GM18517 (cell line): ENCODE measurements at regions not wholly inside any gene's neighbourhood (a gene's known extent, or its start where the extent isn't known, plus 50 kb on each side); places are given as distances from the start of the nearest gene placed in this dataset.

Experiments
- ATAC-seq: cut with Tn5 transposase; IDR thresholded peaks from one replicate; pipeline ENCODE4 v1.9.1; 2021; ENCODE audit warnings: mild to moderate bottlenecking, moderate library complexity; ENCODE audit not compliant: unreplicated experiment

GRCh38 chr7:159269745-159270144 lies 125.1 kb upstream of the VIPR2 start:
- ATAC-seq = no peak

- ATAC-seq = no peak
These were observed 118.8 kb upstream of the VIPR2 start for GRCh38 chr7:159263430-159263829.

- no peak for ATAC-seq
These were observed 109.0 kb upstream of the VIPR2 start for GRCh38 chr7:159253657-159254056.

DNA sequence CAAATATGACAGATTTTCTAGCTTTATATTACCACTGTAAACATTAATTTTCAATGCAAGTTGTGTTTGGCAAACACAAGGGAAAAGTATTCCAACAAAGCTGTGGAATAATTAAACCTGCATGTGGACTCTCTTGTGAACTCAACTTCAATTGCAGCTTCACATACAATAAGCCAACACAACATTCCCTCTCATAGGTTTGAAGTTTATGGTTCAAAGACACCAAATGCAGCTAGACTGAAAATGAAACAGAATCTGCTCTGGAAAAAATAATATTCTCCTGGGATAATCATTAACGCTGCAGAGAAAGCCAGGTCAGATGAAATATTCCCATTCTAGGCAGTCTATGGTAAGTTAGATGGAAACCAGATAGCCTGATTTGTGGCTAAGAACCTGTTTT lies 105.8 kb upstream of the VIPR2 start:
- ATAC-seq = no peak

DNA sequence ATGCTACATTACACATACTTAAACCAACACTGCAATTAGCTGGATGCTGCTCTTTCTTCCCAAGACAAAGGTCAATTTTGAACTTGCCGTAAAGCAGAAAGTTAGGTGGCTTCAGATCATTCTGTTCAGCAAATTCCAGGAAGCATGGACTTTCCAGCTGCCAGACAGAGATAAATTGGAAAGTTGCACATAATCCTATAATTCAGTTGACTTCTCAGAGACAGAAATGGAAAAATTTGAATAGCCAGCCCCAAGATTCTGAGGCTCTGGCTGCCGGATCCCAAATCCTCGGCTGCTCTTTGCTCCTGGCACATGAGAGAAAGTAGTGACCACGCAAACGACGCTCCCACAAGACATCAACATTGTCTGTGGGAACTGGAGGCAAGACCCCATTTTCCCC lies 105.0 kb upstream of the VIPR2 start:
- ATAC-seq = no peak

DNA sequence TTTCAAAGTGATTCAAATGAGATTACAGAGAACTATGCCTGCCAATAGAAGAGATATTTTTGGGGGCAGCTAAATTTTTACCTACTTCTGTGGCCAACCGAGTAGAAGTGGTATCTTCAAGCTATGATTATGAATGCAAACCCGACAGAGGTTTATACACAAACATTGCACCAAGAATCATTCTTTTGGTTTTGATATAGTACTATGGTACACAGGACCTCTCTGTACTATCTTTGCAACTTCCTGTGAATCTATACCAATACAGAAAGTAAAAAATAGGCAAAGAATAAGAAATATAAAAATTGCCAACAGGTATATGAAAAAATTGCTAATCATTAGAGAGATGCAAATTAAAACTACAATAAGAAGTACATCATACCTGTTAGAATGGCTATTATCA lies 103.2 kb upstream of the VIPR2 start:
- no peak for ATAC-seq

GRCh38 chr7:159246702-159247480 lies 102.2 kb upstream of the VIPR2 start:
- ATAC-seq = no peak

DNA sequence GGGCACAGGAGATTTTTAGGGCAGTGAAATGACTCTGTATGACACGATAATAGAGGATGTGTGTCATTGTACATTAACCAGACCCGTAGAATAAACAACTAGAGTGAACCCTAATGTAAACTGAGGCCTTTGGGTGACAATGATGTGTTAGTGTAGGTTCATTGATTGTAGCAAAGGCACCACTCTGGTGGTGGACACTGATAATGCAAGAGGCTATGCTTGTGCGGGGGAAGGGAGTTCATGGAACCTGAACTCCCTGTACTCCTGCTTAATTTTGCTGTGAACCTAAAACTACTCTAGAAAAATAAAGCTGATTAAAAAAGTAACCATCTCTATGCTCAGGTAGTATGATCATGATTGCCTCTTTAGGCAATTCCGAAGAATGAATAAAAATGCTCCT lies 96.3 kb upstream of the VIPR2 start:
- no peak for ATAC-seq

DNA sequence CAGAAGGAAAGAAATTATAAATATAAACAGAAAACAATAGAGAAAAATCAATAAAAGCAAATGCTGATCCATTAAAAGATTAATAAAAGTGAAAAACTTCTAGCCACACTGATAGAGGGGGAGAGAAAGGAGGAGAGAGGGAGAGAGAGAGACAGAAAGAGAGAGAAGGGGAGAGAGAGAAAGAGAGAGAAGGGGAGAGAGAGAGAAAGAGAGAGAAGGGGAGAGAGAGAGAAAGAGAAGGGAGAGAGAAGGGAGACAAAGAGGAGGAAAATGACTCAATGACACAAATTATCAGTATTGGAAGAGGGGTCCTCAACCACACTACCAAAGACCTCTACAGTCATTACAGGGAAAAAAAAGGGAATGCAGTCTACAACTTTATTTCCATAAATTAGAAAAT lies 94.4 kb upstream of the VIPR2 start:
- ATAC-seq = no peak

GRCh38 chr7:159238541-159238940 lies 93.9 kb upstream of the VIPR2 start:
- no peak for ATAC-seq

- no peak for ATAC-seq
These were observed 92.5 kb upstream of the VIPR2 start for GRCh38 chr7:159237022-159237653.

- no peak for ATAC-seq
These were observed 86.3 kb upstream of the VIPR2 start for GRCh38 chr7:159231017-159231416.

DNA sequence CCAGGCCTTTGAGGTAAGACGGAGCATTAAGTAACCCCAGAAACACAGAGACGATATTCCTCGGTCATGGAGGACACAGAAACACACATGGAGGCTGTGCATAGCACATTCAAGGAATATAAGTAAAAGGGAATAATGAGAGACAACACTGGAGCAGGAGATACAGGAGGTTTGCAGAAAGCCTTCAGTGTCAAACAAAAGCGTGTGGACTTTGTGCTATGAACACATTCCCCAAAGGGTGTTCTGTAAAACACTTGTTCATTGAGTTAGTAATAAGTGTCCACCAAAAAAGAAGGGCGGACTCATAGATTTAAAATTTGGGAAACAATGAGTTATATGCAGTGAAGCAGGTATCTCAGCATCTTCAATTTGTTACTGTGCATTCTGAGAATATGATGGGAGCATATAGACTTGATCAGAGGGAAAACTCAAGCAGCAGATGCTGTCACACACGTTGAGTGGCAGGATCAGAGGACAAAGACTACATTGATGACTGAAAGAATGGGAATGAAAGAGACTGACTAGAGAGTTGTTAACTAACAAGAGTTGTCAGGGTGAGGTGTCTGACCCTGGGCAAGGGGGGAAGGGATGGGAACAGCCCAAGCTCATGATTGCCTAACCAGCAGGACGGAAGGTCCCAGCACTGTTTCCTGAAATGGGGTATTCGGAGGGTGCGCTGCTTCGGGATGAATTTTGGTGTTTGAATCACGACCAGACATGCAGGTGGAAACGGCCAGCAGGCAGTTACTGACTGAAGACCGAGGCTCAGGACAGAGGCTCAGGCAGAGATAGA lies 85.2 kb upstream of the VIPR2 start:
- ATAC-seq = no peak

DNA sequence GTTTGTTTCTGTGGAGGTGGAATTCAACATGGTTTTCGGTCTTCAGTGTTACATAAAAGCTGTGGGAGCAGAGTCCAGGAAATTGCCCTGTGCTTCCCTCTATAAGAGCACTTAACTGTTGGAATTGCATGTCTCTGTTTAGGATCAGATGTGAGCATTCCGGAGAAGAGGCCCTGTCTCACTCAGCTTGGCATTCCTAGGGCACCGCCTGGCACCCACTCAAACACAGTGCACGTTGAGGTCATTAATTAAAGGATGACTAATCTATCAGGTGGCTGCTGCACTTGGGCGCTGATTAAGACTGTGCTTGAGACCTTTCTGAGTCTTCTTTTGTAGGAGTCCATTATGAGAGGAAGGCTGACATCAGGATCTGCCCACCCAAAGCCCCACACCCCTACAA lies 82.8 kb upstream of the VIPR2 start:
- ATAC-seq = no peak

DNA sequence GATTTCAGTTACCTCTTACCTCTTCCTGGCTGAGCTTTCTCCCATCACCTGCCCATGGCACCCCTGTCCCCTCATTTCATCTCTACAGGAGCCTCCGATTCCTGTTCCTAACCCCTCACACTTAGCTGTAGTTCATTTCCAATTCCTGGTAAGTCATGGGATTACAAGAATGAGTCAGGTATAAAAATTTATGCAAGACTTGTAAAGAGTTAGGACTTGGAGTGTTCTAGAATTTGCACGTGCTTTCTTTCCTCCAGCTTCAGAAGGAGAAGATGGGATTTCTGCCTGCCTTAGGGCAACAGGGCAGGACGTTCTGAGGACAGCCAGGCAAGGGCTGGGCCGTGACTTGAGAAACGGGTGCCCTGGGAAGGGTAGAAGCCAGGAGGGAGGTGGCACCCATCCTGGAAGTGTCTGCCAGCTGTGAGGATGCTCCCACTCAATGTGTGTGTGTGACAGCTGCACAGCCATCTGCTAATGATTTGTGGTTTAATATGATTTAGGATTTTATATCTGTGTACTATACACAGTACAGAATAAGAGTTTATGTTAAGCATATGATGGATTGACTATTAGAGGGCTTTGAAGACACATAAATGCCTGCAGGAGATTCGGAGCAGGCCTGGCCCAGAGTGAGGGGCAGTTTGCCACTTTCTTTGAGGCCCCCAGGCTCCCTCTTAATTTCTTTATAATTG lies 81.5 kb upstream of the VIPR2 start:
- no peak for ATAC-seq

DNA sequence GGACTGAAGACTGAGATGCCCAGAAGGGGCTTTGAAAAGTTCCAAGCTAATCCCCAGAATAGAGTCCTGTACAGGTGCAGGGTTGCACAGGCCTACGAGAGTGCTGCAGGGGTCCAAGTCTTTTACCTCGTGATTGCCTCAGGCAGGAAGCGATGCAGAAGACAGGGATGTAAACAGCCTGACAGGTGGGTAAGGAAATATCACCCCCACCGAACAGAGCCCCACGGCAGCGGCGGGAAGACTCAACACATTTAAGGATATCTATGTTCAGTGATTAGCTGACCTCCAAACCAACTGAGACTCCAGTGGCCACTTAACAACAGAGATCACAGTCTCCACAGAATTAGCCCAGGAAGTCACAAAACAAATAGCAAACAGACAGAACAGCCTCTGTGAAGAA lies 73.9 kb upstream of the VIPR2 start:
- no peak for ATAC-seq

DNA sequence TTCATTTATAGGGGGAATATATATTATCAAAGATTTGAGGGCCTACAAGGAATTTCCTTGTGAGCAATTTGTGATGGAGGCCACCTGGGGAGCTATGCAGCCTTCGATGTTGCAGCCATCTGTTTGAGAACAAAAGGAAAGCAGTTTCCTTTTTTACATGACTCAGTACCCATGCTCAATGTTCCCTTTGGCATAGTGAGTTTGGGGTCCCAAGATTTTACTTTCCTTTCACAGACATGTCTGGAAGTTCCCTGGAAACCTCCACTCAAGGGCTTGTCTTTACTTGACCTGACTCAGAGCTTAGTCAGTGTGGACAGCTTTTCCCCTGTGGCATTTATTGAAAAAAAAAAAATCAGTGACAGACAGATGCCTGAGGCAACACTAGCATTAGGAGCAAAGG lies 73.5 kb upstream of the VIPR2 start:
- ATAC-seq = no peak

DNA sequence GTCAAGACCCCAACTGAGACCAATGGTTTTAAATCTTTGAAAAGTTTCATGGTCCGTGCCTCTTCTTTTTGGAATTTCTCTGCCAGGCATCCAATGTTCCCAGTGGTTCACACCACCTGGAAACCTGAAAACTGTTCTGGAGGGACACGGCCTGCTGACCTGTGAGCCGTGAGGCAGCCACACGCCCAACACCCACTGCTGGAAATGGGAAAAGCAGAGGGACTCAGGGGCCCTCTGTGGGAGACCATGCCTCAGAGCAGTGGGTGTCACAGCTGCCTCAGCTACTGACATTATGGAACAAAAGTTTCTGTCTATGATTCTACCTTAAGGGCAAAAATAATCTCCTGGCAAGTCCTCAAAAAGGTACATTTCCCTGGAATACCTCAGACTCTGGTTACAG lies 70.4 kb upstream of the VIPR2 start:
- ATAC-seq = no peak

DNA sequence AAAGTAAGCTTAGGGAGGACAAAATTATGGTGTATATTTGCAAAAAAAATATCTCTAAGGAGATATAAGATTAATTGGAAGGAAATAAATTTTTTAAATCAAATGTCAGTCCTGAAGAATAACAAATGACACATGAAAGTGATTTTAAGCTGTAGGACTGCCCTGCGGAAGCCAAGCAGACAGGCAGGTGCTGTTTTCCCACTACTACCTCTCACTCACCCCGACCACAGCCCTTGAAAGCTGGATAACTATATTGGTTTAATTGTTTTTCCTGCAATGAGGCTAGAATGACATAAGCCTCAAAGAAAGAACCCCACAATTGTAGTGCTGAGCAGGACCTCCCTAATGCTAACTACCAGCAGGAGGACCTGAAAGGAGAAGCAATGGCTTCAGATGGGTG lies 68.6 kb upstream of the VIPR2 start:
- no peak for ATAC-seq

GRCh38 chr7:159212226-159212625 lies 67.6 kb upstream of the VIPR2 start:
- ATAC-seq = no peak

DNA sequence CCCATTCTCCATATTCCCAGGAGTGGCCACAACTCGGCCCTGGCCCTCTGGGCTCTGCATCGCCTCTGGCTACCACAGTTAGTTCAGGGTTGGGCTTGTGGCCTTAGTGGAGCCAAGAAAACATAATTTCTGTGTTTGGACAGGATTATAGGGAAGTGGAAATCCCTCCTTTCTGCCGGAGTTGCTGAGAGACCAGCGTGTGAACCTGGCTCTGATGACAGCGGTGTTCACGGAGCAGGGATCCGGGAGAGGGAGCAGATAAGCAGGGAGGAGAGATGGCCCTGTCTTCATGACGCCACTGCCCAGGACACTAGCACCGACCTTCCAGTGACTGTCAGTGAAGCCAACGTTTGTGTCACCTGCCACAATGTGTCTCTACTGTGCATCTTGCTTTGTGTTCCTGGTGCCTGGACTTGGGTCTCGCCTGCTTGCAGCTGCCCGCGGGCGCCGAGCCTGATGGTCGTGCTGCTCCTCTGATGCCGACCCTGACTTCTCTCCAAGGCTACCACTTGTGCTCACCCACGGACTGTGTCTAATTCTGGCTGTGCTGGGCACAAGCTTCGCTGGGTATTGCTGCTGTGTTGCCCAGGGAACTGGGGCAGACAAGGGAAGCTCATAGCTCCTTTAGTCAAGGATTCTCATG lies 67.0 kb upstream of the VIPR2 start:
- no peak for ATAC-seq
